HCT116 (cell line): ENCODE measurements at regions not wholly inside any gene's neighbourhood (a gene's known extent, or its start where the extent isn't known, plus 50 kb on each side); places are given as distances from the start of the nearest gene placed in this dataset.

Source experiments
- ATAC-seq: fragments of 200-7000 bp; cut with Tn5 transposase; 2 replicates; pipeline ENCODE4 v1.9.1; 2020; ENCODE audit warnings: mild to moderate bottlenecking, moderate library complexity
- BruUV-seq: library from RNA; stranded (reverse); fragments of 400-500 nt; replicated peaks from 2 replicates; lab custom pipeline; 2021; lab: Mats Ljungman, UMichigan
- CTCF ChIA-PET: fragments of 300-600 bp; sonication (Branson Sonifier 250); formaldehyde crosslinking; loops from one replicate; lab custom pipeline; 2021; ENCODE audit warnings: antibody characterized with exemption; lab: Charles Lee
- POLR2A ChIA-PET: fragments of 300-600, 350-600 bp; sonication (Branson Sonifier 250); formaldehyde crosslinking; loops from one replicate; lab custom pipeline; 2021; ENCODE audit warnings: antibody characterized with exemption; lab: Charles Lee
- RAD21 ChIA-PET, 2 experiments: fragments of 300-600 bp; sonication (Branson Sonifier 250); formaldehyde crosslinking; loops; one replicate each; lab custom pipeline; 2023; ENCODE audit warnings: low total read pairs in 2 of 2; ENCODE audit not compliant: uncharacterized antibody in 2 of 2, unreplicated experiment in 2 of 2, low non-redundant PET in 1 of 2; lab: Charles Lee
- DNase-seq: peaks from one replicate; pipeline ENCODE4 v3.0.0-alpha.2; 2010; ENCODE audit warnings: low read depth, low spot score
- H2AFZ ChIP-seq: fragments of 200-600 bp; shearing (Covaris generic), sonication (generic); 2 replicates; pipeline ENCODE4 v1.6.1; 2017; ENCODE audit warnings: low read depth, mixed run types, mixed read lengths, antibody characterized with exemption, low read length; ENCODE audit not compliant: poor library complexity, severe bottlenecking
- H3K27ac ChIP-seq: 2 replicates; pipeline ENCODE4 v1.5.1; 2012; ENCODE audit warnings: low read depth, low read length
- H3K27me3 ChIP-seq: fragments of 200-600 bp; sonication (generic); 2 replicates; pipeline ENCODE4 v1.6.1; 2016; ENCODE audit warnings: mixed run types, low read length, mixed read lengths; ENCODE audit not compliant: insufficient read depth
- H3K36me3 ChIP-seq, 2 experiments: fragments of 200-500 bp in 1 of 2; fragments of 200-600 bp in 1 of 2; sonication (Bioruptor generic) in 1 of 2; sonication (generic) in 1 of 2; 2 replicates each; pipeline versions ENCODE4 v1.5.1 to v1.6.1; 2014 to 2016; ENCODE audit warnings: low read length in 2 of 2, inconsistent platforms in 1 of 2, mixed read lengths in 1 of 2, mixed run types in 1 of 2; ENCODE audit not compliant: insufficient read depth in 2 of 2, control insufficient read depth in 1 of 2
- H3K4me1 ChIP-seq, 2 experiments: fragments of 200-600 bp in 1 of 2; sonication (generic) in 1 of 2; 2 replicates each; pipeline versions ENCODE4 v1.5.1 to v1.6.1; 2012 to 2017; ENCODE audit warnings: low read length in 2 of 2, inconsistent platforms in 1 of 2, mild to moderate bottlenecking in 1 of 2, mixed read lengths in 1 of 2, mixed run types in 1 of 2, moderate library complexity in 1 of 2; ENCODE audit not compliant: insufficient read depth in 2 of 2, control insufficient read depth in 1 of 2
- H3K4me2 ChIP-seq: fragments of 200-600 bp; sonication (generic); 2 replicates; pipeline ENCODE4 v1.6.1; 2017; ENCODE audit warnings: mixed run types, low read length, mixed read lengths
- H3K4me3 ChIP-seq, 2 experiments: fragments of 200-600 bp in 1 of 2; sonication (generic) in 1 of 2; replicated peaks in 1 of 2; 2 replicates each; pipeline ENCODE4 v1.5.1; 2011 to 2016; ENCODE audit warnings: low read length in 2 of 2, control low read depth in 1 of 2, low read depth in 1 of 2, mild to moderate bottlenecking in 1 of 2, mixed read lengths in 1 of 2, mixed run types in 1 of 2
- H3K79me2 ChIP-seq: fragments of 200-600 bp; sonication (generic); 2 replicates; pipeline ENCODE4 v1.6.1; 2017; ENCODE audit warnings: mild to moderate bottlenecking, mixed run types, low read length, moderate library complexity, mixed read lengths; ENCODE audit not compliant: insufficient read depth
- H3K9ac ChIP-seq: fragments of 200-600 bp; sonication (generic); 2 replicates; pipeline ENCODE4 v1.6.1; 2016; ENCODE audit warnings: low read length, mixed read lengths
- H3K9me2 ChIP-seq: fragments of 200-600 bp; sonication (generic), shearing (Covaris generic); 2 replicates; pipeline ENCODE4 v1.6.1; 2017; ENCODE audit warnings: mixed run types, mild to moderate bottlenecking, moderate library complexity; ENCODE audit not compliant: insufficient read depth
- H3K9me3 ChIP-seq, 2 experiments: fragments of 200-500 bp in 1 of 2; fragments of 200-600 bp in 1 of 2; sonication (Bioruptor generic) in 1 of 2; sonication (generic) in 1 of 2; 2 replicates each; pipeline ENCODE4 v1.6.1; 2014 to 2017; ENCODE audit warnings: low read length in 2 of 2, mixed read lengths in 2 of 2, inconsistent platforms in 1 of 2, low read depth in 1 of 2, mild to moderate bottlenecking in 1 of 2, mixed run types in 1 of 2, moderate library complexity in 1 of 2; ENCODE audit not compliant: control insufficient read depth in 1 of 2, insufficient read depth in 1 of 2
- H4K20me1 ChIP-seq: fragments of 200-600 bp; sonication (generic), shearing (Covaris generic); 2 replicates; pipeline ENCODE4 v1.6.1; 2017; ENCODE audit warnings: mixed run types, mild to moderate bottlenecking, moderate library complexity; ENCODE audit not compliant: insufficient read depth
- CBX3 ChIP-seq: IDR thresholded peaks from 2 replicates; pipeline ENCODE4 v1.6.1; 2012; ENCODE audit warnings: low read depth
- EGR1 ChIP-seq: IDR thresholded peaks from 2 replicates; pipeline ENCODE4 v1.6.1; 2012; ENCODE audit warnings: low read depth
- EZH2 ChIP-seq: fragments of 200-600 bp; sonication (generic); IDR thresholded peaks from 2 replicates; pipeline ENCODE4 v1.6.1; 2017; ENCODE audit warnings: antibody characterized with exemption, mixed run types
- FOSL1 ChIP-seq: IDR thresholded peaks from 2 replicates; pipeline ENCODE4 v1.6.1; 2012; ENCODE audit warnings: low read depth
- JUND ChIP-seq: IDR thresholded peaks from 2 replicates; pipeline ENCODE4 v1.6.1; 2012
- POLR2A ChIP-seq: IDR thresholded peaks from 2 replicates; pipeline ENCODE4 v1.7.0; 2011; ENCODE audit warnings: borderline replicate concordance; ENCODE audit not compliant: insufficient read depth, insufficient read length; ENCODE audit errors: extremely low read depth
- POLR2AphosphoS5 ChIP-seq: IDR thresholded peaks from 2 replicates; pipeline ENCODE4 v1.6.1; 2011; ENCODE audit warnings: mild to moderate bottlenecking, low read depth, low read length, moderate library complexity
- RAD21 ChIP-seq: IDR thresholded peaks from 2 replicates; pipeline ENCODE4 v1.6.1; 2012; ENCODE audit warnings: low read depth, mild to moderate bottlenecking
- SIN3A ChIP-seq: IDR thresholded peaks from 2 replicates; pipeline ENCODE4 v1.6.1; 2012; ENCODE audit warnings: low read depth
- SP1 ChIP-seq: IDR thresholded peaks from 2 replicates; pipeline ENCODE4 v1.6.1; 2012; ENCODE audit warnings: low read depth
- SRF ChIP-seq: IDR thresholded peaks from 2 replicates; pipeline ENCODE4 v1.6.1; 2012; ENCODE audit warnings: low read depth
- TCF7L2 ChIP-seq: IDR thresholded peaks from 2 replicates; pipeline ENCODE4 v1.7.0; 2011; ENCODE audit warnings: borderline replicate concordance, inconsistent platforms; ENCODE audit not compliant: insufficient read depth, insufficient read length; ENCODE audit errors: extremely low read depth
- YY1 ChIP-seq: IDR thresholded peaks from 2 replicates; pipeline ENCODE4 v1.6.1; 2011; ENCODE audit warnings: low read length, low read depth, moderate library complexity, mild to moderate bottlenecking; ENCODE audit not compliant: insufficient replicate concordance; ENCODE audit errors: extremely low read depth
- ZFX ChIP-seq: fragments of 450-650 bp; IDR thresholded peaks from 2 replicates; pipeline ENCODE4 v1.6.1; 2017
- intact Hi-C: fragments of 100-400 bp; cut with micrococcal nuclease; formaldehyde crosslinking; loops from 2 replicates; pipeline ENCODE4 v1.10.0; 2022
- TF ChIP-seq, protein P1 (sequence below): IDR thresholded peaks from 2 replicates; pipeline ENCODE4 v1.6.1; 2012
- TF ChIP-seq, protein P2 (sequence below): IDR thresholded peaks from 2 replicates; pipeline ENCODE4 v1.6.1; 2011; ENCODE audit warnings: mild to moderate bottlenecking, low read length, moderate library complexity; ENCODE audit not compliant: insufficient replicate concordance; ENCODE audit errors: extremely low read depth
- TF ChIP-seq, protein P3 (sequence below): IDR thresholded peaks from 2 replicates; pipeline ENCODE4 v1.6.1; 2012; ENCODE audit warnings: low read depth
- TF ChIP-seq, protein P4 (sequence below): IDR thresholded peaks from 2 replicates; pipeline ENCODE4 v1.6.1; 2012

DNA sequence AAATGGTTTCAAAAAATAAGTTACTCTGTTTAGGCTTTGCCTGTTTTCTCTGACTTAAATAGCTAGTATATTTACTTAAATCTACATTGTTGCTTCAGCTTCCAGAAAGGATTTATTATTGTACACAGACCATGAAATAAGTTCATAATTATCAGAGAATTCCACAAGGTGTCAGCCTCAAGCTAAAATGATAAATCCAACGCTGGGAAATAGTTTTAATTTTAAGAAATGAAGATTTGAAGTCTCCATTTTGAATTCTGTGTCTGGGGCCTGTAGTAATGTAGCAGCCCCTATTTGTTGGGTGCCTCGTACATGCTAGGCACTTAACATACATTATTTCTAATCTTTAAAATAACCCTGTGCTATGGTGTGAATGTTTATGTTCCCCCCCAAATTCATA is 92.6 kb upstream of the KCNMB2 start (continued):
- TF ChIP-seq EZH2 (no peak), SIN3A (no peak), YY1 (no peak), SP1 (no peak), EGR1 (no peak), ZFX (no peak), CBX3 (0 out of 2 replicates have a peak, but pooled peaks have one; percentile 15), JUND (no peak), RAD21 (peak; percentile 61), POLR2AphosphoS5 (no peak)
- TF ChIP-seq, protein P1, sequence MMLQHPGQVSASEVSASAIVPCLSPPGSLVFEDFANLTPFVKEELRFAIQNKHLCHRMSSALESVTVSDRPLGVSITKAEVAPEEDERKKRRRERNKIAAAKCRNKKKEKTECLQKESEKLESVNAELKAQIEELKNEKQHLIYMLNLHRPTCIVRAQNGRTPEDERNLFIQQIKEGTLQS = no peak
- TF ChIP-seq, protein P2, sequence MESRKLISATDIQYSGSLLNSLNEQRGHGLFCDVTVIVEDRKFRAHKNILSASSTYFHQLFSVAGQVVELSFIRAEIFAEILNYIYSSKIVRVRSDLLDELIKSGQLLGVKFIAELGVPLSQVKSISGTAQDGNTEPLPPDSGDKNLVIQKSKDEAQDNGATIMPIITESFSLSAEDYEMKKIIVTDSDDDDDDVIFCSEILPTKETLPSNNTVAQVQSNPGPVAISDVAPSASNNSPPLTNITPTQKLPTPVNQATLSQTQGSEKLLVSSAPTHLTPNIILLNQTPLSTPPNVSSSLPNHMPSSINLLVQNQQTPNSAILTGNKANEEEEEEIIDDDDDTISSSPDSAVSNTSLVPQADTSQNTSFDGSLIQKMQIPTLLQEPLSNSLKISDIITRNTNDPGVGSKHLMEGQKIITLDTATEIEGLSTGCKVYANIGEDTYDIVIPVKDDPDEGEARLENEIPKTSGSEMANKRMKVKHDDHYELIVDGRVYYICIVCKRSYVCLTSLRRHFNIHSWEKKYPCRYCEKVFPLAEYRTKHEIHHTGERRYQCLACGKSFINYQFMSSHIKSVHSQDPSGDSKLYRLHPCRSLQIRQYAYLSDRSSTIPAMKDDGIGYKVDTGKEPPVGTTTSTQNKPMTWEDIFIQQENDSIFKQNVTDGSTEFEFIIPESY = no peak
- TF ChIP-seq, all 23 proteins: peak for 3

DNA sequence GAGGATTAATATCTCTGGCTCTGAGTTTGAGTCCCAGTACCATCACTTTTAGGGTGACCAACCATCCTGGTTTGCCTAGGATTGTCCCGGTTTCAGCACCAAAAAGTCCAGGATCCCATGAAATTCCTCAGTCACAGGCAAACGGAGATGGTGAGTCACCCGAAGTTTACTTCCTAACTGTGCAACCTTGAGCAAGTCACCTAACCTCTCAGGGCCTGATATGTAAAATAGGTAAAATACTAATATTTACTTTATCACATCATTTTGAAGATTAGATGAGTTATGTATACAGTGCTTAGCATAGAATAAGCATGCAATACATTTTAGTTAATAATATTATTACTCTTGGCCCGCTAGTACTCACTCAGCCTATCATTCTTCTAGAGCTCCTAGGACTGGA is 91.1 kb upstream of the KCNMB2 start:
- DNase-seq (no peak), ATAC-seq (no peak)
- intact Hi-C loops = no loop called here
- Histone ChIP-seq H3K4me2 (no peak overlapping the region), H2AFZ (no peak overlapping the region), H4K20me1 (no peaks in the 10 kb centered on the region), H3K4me3 (no peak overlapping the region), H3K9ac (no peak overlapping the region), H3K27me3 (no peaks in the 10 kb centered on the region), H3K79me2 (no peaks in the 10 kb centered on the region), H3K27ac (no peak overlapping the region), H3K36me3 (no peaks in the 10 kb centered on the region), H3K9me3 (no peaks in the 10 kb centered on the region), H3K9me2 (no peaks in the 10 kb centered on the region), H3K4me1 (no peaks in the 10 kb centered on the region)
- BruUV-seq = no TSS peak
- ChIA-PET RAD21 (no interaction called here), CTCF (interaction anchor here (2.1 to 2.3 kb wide), 2 partner anchors 8 to 522 kb away, joined by 4 to 15 read pairs; no protein-coding TSS in a partner anchor), POLR2A (no interaction called here)
- TF ChIP-seq YY1 (no peak), RAD21 (no peak), TCF7L2 (no peak), CBX3 (no peak), POLR2A (no peak), JUND (no peak), EZH2 (no peak), FOSL1 (no peak), SRF (no peak)
- TF ChIP-seq, protein P1 = no peak
- TF ChIP-seq, protein P2 = no peak
- TF ChIP-seq, protein P3, sequence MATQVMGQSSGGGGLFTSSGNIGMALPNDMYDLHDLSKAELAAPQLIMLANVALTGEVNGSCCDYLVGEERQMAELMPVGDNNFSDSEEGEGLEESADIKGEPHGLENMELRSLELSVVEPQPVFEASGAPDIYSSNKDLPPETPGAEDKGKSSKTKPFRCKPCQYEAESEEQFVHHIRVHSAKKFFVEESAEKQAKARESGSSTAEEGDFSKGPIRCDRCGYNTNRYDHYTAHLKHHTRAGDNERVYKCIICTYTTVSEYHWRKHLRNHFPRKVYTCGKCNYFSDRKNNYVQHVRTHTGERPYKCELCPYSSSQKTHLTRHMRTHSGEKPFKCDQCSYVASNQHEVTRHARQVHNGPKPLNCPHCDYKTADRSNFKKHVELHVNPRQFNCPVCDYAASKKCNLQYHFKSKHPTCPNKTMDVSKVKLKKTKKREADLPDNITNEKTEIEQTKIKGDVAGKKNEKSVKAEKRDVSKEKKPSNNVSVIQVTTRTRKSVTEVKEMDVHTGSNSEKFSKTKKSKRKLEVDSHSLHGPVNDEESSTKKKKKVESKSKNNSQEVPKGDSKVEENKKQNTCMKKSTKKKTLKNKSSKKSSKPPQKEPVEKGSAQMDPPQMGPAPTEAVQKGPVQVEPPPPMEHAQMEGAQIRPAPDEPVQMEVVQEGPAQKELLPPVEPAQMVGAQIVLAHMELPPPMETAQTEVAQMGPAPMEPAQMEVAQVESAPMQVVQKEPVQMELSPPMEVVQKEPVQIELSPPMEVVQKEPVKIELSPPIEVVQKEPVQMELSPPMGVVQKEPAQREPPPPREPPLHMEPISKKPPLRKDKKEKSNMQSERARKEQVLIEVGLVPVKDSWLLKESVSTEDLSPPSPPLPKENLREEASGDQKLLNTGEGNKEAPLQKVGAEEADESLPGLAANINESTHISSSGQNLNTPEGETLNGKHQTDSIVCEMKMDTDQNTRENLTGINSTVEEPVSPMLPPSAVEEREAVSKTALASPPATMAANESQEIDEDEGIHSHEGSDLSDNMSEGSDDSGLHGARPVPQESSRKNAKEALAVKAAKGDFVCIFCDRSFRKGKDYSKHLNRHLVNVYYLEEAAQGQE = no peak
- TF ChIP-seq, protein P4, sequence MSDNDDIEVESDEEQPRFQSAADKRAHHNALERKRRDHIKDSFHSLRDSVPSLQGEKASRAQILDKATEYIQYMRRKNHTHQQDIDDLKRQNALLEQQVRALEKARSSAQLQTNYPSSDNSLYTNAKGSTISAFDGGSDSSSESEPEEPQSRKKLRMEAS = no peak
